ENCODE measurements at regions not wholly inside any gene's neighbourhood (a gene's known extent, or its start where the extent isn't known, plus 50 kb on each side); places are given as distances from the start of the nearest gene placed in this dataset.
A peak's percentile ranks its signal among the peaks of the same experiment; 100 is the strongest.
"Not testable (repeated sequence)": the region's sequence is repeated elsewhere in the genome, so short reads cannot be mapped to it uniquely, and the experiment has no call there.

DNA sequence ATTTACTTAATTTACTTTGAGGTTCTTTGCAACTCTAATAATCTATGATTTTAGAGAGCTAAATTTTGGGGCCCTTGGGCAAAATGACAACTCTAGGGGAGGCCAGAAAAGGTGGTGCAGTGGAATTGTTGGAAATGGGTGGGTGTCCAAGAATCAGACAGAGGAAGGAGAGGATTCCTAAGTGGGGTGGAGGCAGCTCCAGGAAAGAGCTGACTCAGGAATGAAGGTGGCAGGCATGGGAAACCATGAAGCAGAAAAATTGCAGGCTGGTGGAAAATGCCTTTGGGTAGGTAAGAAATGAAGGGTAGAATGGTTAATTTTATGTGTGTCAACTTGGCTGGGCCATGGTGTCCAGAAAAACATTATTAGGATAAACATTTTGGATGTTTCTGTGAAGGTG, 248.5 kb upstream of the TUT7 start:
- DNase-seq: peak; percentile 61

GRCh38 chr9:86601697-86602096, 247.5 kb upstream of the TUT7 start:
- no peak for DNase-seq

DNA sequence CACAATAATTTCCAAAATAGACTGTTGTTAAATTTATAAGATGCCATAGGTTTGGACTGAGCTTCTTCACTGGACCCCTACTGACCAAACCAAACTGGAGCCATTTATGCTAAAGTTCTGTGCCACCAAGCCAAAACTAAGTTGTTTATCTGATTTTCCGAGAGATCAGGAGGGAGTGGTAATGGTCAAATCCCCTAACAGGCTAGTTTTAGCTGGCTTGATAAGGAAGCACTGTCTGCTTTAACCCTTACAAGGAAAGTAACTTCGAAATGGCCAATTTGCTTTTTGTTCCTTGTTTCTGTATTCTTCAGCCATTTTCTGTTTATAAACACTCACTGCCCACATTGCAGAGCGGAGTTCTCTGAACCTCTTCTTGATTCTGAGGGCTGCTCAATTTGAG, 246.8 kb upstream of the TUT7 start:
- no peak for DNase-seq

DNA sequence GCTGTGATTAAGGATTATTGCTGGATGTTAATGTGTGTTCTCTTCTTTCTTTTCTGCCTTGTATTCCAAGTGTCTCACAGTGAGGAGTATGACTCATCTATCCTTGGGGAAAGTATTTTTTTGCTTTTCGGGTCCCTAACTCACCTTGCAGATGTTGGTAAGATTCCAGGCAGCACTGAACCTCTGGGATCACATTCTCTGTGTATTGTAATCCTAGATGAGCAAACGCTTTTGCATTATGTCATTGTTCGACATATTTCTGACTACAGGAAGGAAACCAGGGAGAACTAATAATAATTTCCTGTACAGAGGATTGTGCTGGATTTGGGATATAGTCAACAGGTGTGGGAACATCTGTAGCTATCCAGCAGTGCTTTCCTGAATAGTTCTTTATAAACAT, 246.1 kb upstream of the TUT7 start:
- DNase-seq: no peak

DNA sequence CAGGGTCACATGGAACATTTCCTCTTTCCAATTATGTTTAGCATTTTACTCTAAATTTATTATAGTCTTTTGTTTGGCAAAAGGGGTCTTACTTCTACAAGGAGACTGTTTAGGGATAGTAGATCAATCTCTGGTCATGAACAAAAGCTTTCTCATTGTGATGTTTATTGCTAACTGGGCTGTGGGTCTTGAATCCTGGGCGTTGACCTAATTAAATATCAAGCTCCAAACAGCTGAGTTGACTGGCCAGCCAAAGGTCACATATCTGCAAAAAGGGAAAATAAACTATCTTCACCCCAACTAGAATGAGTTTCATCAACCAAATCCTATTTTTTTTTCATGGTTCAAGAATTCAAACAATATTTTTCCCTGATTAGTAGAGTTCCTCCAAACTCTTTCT, 245.4 kb upstream of the TUT7 start:
- no peak for DNase-seq

DNA sequence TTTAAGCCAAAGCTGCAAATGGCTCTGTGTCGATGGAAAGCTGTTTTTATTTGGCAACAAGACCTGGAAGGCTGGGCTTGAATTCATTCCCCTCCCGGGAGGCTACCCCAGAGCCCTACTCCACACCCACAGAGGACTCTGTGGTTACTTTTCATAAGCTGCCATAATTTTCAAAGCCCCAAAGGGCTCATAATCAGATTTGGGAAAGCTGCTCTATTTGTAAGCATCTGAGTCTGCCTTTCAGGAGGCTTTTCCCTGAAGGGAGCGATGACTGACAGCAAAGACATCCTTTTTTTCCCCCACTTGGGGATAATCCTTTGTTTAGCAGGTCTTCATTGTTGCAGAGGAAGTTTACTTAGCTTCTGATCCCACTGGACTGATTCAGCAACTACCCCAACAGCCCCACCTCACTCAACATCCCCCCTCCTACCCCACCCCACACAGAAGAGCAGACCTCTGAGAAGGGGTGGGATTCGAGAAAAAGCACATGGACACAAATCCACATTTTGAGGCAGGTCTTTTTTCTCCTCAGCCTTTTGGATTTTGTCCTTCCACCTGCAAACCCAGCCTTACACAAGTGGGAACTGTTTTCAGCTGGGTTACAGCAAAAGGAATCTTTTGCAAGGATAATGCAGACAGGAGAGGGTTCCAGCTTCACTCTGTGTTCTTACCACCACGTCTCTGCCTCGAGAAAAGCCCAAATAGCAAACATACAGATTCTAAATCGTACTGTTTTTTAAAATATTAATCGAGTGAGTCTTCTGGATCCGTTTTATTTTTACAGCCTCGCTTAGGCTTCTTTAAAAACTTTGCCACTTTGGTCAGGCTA, 244.4 kb upstream of the TUT7 start:
- no peak for DNase-seq

- peak; percentile 76 for DNase-seq
Observed at GRCh38 chr9:86594724-86595123, 240.5 kb upstream of the TUT7 start.

DNA sequence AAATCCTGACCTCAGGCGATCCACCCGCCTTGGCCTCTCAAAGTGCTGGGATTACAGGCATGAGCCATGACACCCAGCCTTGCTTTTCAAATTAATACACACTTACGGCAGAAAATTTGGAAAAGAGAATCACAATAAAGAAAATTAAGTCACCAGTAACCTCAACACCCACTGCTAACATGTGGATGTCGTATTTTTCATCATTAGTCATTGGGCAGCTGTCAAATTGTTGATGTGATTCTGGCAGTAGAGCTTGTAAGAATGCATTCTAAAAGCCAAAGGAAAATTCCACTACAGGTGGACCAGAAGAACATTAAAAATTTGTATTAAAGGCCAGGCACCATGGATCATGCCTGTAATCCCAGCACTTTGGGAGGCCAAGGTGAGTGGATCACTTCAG, 237.3 kb upstream of the TUT7 start:
- no peak for DNase-seq

- peak; percentile 43 for DNase-seq
Observed at GRCh38 chr9:86589730-86590129, 235.5 kb upstream of the TUT7 start.

DNA sequence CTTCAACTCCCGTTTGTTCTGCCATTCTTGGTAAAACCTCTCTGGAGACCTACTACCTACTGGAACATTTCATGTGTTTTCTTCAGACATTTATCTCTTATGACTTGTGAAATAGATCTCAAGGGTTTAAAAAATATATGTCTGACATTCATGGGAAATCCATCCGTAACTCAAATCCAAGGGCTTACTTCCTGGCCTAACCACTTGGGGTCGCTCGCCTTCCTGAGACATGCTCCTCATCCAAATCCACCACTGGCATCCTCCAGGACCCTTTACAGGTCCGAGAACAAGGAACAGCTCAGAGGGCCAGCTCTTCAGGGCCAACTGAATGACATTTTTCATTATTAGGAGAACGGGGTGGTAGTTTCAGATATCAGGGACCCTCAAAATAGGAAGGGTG, 235.1 kb upstream of the TUT7 start:
- peak; percentile 69 for DNase-seq

GRCh38 chr9:86586144-86586494, 231.9 kb upstream of the TUT7 start:
- DNase-seq: no peak

DNA sequence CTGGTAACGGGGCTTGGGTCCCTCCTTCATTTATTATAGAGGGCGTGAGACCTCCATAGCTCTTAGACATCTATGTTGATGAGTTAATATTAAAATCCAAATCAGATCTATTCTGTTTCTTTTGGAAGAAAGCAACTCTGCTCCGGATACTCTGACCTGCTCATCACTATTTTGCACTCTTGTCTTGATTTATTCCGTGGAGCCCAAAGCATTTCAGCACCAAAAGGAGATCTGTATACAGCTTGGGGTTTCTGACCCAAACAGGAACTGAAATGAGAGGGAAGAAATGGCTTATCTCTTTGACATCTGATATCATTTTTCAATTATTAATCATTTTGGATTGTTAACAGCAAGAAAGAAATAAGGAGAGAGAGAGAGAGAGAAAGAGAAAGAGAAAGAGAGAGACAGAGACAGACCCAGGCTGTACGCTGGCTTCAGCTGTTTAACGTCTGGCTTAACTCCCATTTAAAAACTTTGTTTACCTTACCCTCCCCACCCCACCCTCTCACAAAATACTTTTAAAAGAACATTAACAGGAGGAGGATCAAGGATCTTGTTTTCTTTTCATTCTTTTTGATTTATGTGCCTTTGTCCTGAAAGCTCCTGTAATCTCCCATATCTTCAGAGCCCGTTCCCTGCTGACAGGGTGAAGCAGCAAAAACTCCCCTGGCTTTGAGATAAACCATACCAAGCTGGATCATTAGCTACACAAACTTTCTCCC, 231.4 kb upstream of the TUT7 start:
- peak; percentile 57 for DNase-seq

DNA sequence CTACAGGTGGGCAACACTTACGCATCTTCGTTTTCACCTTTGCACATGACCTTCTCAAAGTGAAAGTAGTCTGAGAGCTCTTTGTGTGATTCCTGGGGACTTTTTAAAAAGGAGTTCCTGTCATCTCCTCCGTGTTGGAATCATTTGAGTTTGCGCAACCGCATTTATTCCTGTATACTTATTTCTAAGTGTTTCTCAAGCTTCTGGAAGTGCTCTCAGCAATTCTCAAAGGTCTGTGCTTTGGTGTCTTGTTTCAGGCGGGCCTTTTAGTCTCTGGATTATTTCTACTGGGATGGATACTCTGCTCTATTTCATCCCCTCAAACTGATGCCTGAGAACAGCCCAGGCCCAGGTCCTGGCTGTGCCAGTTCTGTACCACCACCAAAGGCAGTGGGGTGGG, 226.5 kb upstream of the TUT7 start:
- DNase-seq: no peak

DNA sequence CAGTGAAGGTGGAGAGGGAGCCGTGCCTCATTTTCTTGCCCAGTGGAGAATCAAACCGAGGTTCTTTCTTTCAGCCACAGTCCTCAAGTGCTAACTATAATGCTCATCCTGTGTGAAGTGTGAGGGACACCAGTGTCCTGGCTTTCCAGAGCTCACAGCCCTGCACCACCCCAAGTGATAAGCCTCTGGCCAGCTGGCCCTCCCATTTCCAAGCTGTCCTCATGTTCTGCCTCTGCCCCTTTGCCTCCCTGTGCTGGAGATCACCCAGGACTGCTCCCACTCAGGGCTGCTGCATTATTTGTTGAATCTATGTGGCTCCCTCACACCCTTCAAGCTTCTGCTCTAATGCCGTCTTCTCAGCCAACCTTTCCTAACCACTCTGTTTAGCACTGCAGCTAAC, 224.5 kb upstream of the TUT7 start:
- DNase-seq: no peak

- no peak for DNase-seq
Observed at GRCh38 chr9:86577420-86578333, 223.5 kb upstream of the TUT7 start.

- DNase-seq: no peak
Observed at GRCh38 chr9:86575825-86576525, 221.8 kb upstream of the TUT7 start.

GRCh38 chr9:86575137-86575536, 220.9 kb upstream of the TUT7 start:
- no peak for DNase-seq

DNA sequence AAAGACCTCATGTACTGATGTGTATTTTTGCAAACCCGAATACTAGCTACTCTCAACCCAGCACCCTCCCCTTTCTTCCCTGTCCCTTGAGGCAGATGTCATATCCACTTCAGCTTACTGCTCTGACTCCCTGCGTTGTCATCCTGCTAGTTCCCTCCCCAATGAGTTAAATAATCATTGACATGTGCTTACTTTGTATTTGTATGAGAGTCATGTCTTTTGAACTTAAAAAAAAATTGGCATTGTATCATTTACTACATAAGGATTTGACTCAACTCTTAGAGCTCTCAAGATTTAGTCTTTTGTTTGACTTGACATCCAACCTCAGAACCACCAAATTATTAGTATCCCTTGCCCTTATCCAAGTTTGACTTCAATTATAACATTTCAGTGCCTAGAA, 219.7 kb upstream of the TUT7 start:
- no peak for DNase-seq

GRCh38 chr9:86572904-86573303, 218.7 kb upstream of the TUT7 start:
- DNase-seq: no peak

GRCh38 chr9:86565603-86566002, 211.4 kb upstream of the TUT7 start:
- not testable (repeated sequence) for DNase-seq

DNA sequence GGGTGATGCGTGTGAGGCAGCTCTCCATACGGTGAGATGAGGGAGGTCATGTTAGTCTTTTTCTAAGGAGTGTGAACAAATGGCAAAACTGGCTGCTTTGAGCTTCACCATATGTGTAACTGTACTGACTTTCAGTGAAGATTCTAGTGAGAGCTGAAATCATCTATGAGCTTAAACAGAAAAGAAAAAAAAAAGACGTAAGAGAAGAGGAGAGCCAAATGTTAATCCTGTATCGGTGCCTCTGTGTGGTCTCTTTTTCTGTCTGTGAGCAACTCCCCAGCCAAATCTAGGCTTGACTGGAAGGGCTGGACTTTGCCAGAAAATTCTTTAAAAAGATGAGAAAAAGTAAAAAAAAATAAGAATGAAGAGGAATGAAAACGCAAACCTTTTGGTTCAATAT, 209.7 kb upstream of the TUT7 start:
- no peak for DNase-seq

- no peak for DNase-seq
Observed at GRCh38 chr9:86563350-86563749, 209.1 kb upstream of the TUT7 start.

DNA sequence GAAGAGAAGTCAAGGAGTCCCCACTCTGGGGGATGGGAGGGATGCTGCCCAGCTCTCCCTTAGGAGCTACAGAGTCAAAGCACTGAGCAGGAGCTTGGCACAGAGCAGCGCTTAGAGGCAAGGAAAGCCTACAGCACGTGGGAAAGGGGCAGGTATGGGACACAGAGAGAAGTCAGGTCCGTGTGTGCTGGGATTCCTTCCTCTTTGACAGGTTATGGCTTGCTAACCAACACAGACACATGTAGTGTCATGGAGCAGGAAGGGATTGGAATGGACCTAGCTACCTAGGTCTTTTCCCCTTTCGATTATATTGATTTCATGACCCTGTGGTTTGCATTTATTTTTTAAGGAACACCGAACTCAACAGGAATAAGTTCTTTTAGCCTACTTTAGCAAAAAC, 208.5 kb upstream of the TUT7 start:
- no peak for DNase-seq

Data from islet precursor cell (in vitro differentiated cells).